GM19239 (cell line): ENCODE measurements at regions not wholly inside any gene's neighbourhood (a gene's known extent, or its start where the extent isn't known, plus 50 kb on each side); places are given as distances from the start of the nearest gene placed in this dataset.
"Not testable (repeated sequence)": the region's sequence is repeated elsewhere in the genome, so short reads cannot be mapped to it uniquely, and the experiment has no call there.

Source experiments
- DNase-seq: peaks from one replicate; pipeline ENCODE4 v3.0.0; 2011; ENCODE audit warnings: low spot score; ENCODE audit not compliant: insufficient read length
- FAIRE-seq: peaks from 2 replicates; lab custom pipeline; 2011; peaks lifted over from hg19 to GRCh38; lab: Jason Lieb, UNC

DNA sequence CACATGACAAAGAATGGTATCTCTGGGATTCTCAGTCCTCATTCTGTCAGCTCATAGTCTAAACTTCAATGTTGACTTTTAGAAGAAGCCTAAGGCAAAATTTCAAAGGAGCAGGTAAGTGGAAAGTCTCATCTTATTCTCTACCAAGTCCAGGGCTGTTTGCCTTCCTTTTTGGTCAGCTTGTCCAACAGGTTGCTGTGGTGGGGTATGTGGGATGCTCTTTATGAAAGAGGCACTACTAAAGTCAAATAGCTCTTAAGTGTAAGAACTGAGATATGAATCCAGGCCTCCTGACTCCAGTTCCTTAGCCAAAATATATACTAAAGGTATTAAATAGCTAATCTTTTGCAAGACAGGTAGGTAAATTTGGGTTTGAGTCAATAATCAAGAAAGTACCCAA is 540.6 kb upstream of the SPRY2 start:
- no peak for FAIRE-seq
- DNase-seq = no peak

- FAIRE-seq = no peak
- no peak for DNase-seq
Measured at GRCh38 chr13:80881034-80881433, 540.1 kb upstream of the SPRY2 start.

- FAIRE-seq = no peak
- DNase-seq = no peak
Measured at GRCh38 chr13:80877944-80878241, 537.0 kb upstream of the SPRY2 start.

- DNase-seq (no peak), FAIRE-seq (no peak)
Measured at GRCh38 chr13:80877209-80877943, 536.5 kb upstream of the SPRY2 start.

DNA sequence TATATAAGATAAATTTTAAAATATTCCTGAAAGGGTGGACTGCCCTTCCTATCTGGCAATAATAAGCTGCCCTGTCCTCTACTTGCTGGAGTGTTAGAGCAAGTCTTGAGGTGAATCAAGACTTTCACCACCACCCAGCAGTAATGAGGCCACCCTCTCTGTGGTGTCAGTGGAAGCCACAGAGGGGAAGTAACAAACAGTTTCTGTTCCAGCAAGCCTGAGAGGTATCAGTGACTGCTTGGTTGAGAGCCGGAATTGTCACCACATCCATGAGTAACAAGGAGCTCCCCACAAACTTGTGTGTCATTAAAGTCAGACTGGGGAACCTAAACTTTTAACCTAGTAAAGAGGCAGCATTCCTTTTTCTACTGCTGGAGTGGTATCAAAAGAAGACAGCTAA is 532.7 kb upstream of the SPRY2 start:
- no peak for FAIRE-seq
- DNase-seq = no peak

DNA sequence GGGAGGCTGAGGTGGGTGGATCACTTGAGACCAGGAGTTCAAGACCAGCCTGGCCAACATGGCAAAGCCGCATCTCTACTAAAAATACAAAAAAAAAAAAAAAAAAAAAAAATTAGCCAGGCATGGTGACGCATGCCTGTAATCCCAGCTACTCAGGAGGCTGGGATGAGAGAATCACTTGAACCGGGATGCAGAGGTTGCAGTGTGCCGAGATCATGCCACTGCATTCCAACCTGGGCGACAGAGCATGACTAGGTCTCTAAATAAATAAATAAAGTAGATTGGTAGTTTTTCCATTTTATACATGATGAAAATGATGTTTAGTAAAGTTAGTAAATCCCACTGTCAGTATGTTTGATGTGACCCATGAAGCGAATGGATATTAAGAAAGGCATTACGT is 531.0 kb upstream of the SPRY2 start:
- not testable (repeated sequence) for FAIRE-seq, DNase-seq

- no peak for FAIRE-seq
- no peak for DNase-seq
Measured at GRCh38 chr13:80871481-80871880, 530.6 kb upstream of the SPRY2 start.

- no peak for FAIRE-seq
- no peak for DNase-seq
Measured at GRCh38 chr13:80870186-80870585, 529.3 kb upstream of the SPRY2 start.

- DNase-seq = no peak
- FAIRE-seq = no peak
Measured at GRCh38 chr13:80866921-80867320, 526.0 kb upstream of the SPRY2 start.

DNA sequence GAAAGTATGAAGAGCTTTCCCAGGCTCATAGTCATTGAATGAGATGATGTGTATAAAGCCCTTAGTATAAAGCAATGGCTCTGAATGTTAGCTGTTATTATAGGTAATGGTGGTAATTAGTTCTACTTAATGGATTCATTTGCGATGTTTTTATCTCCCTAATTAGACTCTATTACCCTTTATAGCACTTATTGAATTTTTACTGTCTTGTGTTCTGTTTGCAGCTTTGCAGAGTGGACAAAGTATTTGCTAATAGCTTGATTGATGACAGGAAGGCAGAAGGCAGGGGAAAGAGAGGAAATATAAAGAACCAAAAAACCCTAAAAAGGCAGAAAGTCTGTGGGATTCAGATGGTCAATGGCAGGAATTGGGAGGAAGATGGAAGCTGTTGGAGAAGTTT is 524.4 kb upstream of the SPRY2 start:
- DNase-seq = no peak
- FAIRE-seq = no peak

- DNase-seq (no peak), FAIRE-seq (no peak)
Measured at GRCh38 chr13:80862456-80862855, 521.5 kb upstream of the SPRY2 start.

DNA sequence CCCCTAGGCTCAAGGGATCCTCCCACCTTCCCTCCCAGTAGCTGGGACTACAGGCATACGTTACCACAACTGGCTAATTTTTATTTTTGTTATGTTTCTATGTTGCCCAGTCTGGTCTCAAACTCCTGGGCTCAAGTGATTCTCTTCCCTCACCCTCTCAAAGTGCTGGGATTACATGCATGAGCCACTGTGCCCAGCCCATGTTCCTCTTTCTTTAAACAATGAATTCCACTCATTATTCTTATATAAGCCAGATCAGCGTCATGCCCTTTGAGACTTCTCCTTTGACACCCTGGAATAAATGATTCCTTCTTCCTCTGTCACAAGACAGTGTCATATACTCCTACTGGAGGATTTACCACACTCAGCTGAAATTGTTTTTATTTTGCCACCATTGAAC is 519.9 kb upstream of the SPRY2 start:
- no peak for FAIRE-seq

GRCh38 chr13:80858131-80858530 is 517.2 kb upstream of the SPRY2 start:
- FAIRE-seq (no peak), DNase-seq (no peak)

More for the DNA sequence above, 519.9 kb upstream of the SPRY2 start:
- DNase-seq = no peak

DNA sequence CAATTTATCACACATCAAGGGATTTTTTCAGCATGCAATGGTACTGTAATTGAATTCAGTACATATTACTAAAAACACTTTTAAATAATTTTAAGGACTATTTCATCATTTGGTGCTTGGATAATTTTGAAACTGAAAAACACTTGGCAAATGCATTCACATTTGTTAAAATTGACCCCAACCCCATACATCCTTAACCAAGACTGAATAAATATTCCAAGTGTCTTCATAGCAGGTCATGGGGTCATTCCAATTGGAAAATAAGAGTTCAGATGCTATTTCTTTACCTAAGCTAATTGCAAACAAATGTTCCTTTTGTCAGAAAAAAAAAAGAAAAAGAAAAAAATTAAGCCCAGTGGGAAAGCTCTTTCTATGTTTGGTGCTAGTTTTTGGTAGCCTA is 516.4 kb upstream of the SPRY2 start:
- DNase-seq (no peak), FAIRE-seq (no peak)

- DNase-seq (no peak), FAIRE-seq (no peak)
Measured at GRCh38 chr13:80850771-80851170, 509.8 kb upstream of the SPRY2 start.

DNA sequence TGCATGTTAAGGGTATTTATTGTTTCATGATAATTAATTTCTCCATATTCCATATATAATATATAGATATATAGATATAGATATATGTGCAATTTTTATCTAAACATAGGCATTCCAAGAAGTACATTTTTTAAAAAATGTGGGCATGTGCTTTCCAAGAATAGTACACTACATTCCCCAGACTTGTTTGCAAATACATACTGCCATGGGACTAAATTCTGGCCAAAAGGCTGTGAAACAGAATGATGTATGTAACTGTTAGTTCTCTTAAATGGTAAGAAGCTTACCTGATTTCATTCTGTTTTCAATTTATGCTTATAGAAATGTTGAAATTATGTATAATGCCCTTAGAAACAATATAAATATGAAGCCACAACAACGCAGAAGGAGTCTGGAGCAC is 503.2 kb upstream of the SPRY2 start:
- FAIRE-seq (no peak), DNase-seq (no peak)

DNA sequence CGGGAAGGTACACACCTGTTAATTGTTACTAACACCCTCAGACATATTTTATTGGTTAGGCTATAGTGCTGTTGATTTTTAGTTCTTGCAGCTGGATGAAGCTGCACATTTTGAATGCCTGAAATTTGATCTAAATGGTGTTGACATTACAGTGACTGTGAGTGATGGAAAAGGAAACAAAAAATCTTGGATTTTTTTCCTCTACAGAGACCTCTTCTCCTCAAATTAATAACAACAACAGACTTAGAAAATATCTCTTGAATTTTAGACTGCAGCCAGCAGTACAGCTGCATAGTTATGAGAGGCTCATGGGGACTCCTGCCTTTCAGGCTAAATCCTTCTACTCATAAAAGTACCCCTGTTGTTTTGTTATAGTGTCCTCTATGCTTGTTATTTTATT is 500.5 kb upstream of the SPRY2 start:
- FAIRE-seq (no peak), DNase-seq (no peak)

DNA sequence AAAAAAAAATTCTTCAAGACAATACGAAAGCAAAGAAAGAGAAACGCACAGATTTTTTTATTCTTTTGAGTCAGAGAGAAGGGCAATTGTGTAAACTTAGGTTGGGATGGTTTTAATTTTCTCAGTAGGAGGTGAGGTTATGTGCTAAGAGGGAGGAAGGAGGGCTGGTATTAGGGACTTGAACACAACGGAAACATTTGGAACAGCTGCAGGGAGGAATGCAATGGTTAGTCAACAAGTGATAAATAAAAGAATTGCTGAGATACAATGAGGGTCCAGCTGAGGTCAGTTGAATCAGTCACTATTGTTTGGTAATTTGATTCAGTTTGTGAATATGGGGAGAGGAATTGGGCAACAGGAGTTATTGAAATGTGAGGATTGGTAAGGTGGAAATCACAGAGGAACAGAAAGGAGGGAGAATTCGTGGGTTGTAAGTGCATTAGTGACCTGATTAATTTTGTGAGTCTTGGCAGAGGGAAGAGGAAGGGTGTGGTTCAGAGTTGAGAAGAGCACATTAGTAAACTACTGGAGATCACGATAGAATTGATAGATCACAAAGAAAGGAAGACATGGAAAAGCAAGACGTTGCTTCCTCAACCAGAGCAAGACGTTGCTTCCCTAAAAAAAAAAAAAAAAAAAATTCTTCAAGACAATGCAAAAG is 499.5 kb upstream of the SPRY2 start:
- DNase-seq (no peak), FAIRE-seq (no peak)

- DNase-seq (no peak), FAIRE-seq (no peak)
Measured at GRCh38 chr13:80835902-80836301, 495.0 kb upstream of the SPRY2 start.

GRCh38 chr13:80830431-80830830 is 489.5 kb upstream of the SPRY2 start:
- no peak for FAIRE-seq
- no peak for DNase-seq

GRCh38 chr13:80828759-80829158 is 487.8 kb upstream of the SPRY2 start:
- FAIRE-seq = no peak

GRCh38 chr13:80825276-80825675 is 484.4 kb upstream of the SPRY2 start:
- DNase-seq (no peak), FAIRE-seq (no peak)

More at GRCh38 chr13:80828759-80829158, 487.8 kb upstream of the SPRY2 start:
- DNase-seq = no peak
